Aorta (tissue), 5 donors: ENCODE measurements at regions not wholly inside any gene's neighbourhood (a gene's known extent, or its start where the extent isn't known, plus 50 kb on each side); places are given as distances from the start of the nearest gene placed in this dataset.

ENCODE experiments used
- ATAC-seq: fragments of 200-7000 bp; cut with Tn5 transposase; one replicate; pipeline ENCODE4 v1.9.1; 2022; ENCODE audit warnings: moderate library complexity; ENCODE audit not compliant: low FRiP score
- DNase-seq, 2 donors: peaks; one replicate each; pipeline ENCODE4 v3.0.0-alpha.2; 2020
- H3K27ac ChIP-seq, 2 donors: one replicate each; pipeline ENCODE4 v1.5.1; 2013; ENCODE audit warnings: low read length in 2 of 2, mild to moderate bottlenecking in 2 of 2, moderate library complexity in 2 of 2, control low read depth in 1 of 2, inconsistent platforms in 1 of 2, low read depth in 1 of 2
- H3K27me3 ChIP-seq, 2 donors: one replicate each; pipeline ENCODE4 v1.6.1; 2013; ENCODE audit warnings: control low read depth in 1 of 2, low read length in 1 of 2, mild to moderate bottlenecking in 1 of 2, moderate library complexity in 1 of 2; ENCODE audit not compliant: insufficient read depth in 2 of 2, control insufficient read depth in 1 of 2
- H3K36me3 ChIP-seq, 2 donors: one replicate each; pipeline ENCODE4 v1.6.1; 2013; ENCODE audit warnings: control low read depth in 1 of 2, low read length in 1 of 2, mild to moderate bottlenecking in 1 of 2; ENCODE audit not compliant: insufficient read depth in 2 of 2, control insufficient read depth in 1 of 2
- H3K4me1 ChIP-seq, 2 donors: one replicate each; pipeline ENCODE4 v1.6.1; 2013; ENCODE audit warnings: low read length in 2 of 2, control low read depth in 1 of 2, mild to moderate bottlenecking in 1 of 2, moderate library complexity in 1 of 2; ENCODE audit not compliant: insufficient read depth in 2 of 2, control insufficient read depth in 1 of 2
- H3K4me3 ChIP-seq, 2 donors: one replicate each; pipeline ENCODE4 v1.5.1; 2013; ENCODE audit warnings: low read length in 2 of 2, control low read depth in 1 of 2, mild to moderate bottlenecking in 1 of 2
- H3K9me3 ChIP-seq: one replicate; pipeline ENCODE4 v1.6.1; 2013; ENCODE audit warnings: mild to moderate bottlenecking, low read length; ENCODE audit not compliant: control insufficient read depth
- WGBS, 2 donors: extraction: QIAGEN DNeasy Blood & Tissue Kit; methylation state at CpG; one replicate each; pipeline ENCODE4 v1.1.7; 2013; 5-methylcytosine and 5-hydroxymethylcytosine counted together
- intact Hi-C, 2 donors: fragments of 100-400 bp; cut with DNase I; formaldehyde crosslinking; loops; one replicate each; pipeline versions ENCODE4 v1.14.2 to v1.15.0; 2022
- donor health status: healthy with polysubstance abuse.
- donor health status: Bipolar disorder and iron deficiency.
- donor health status: DM: no; HTN: no; CAD: no.
- donor health status: DM: no; HTN: no; CAD: no.
- donor health status: DM: yes; HTN: yes; CAD: no.

GRCh38 chr2:2914252-2914651, 463.4 kb downstream of the EIPR1 start:
- intact Hi-C loops, result no loop called here
- Histone ChIP-seq H3K27ac (no peak overlapping the region), H3K4me1 (no peaks in the 10 kb centered on the region), H3K4me3 (no peak overlapping the region), H3K36me3 (no peaks in the 10 kb centered on the region), H3K27me3 (no peaks in the 10 kb centered on the region), H3K9me3 (peaks cover 5% of the 10 kb centered on the region)
- ATAC-seq (no peak), DNase-seq (no peak)
- WGBS, 2 donors, result 85 to 86% methylated on average over 8 of the region's 8 CpGs

GRCh38 chr2:2913601-2914120, 464.0 kb downstream of the EIPR1 start:
- Histone ChIP-seq H3K9me3 (peaks cover 5% of the 10 kb centered on the region), H3K4me3 (no peak overlapping the region), H3K27ac (no peak overlapping the region), H3K36me3 (no peaks in the 10 kb centered on the region), H3K4me1 (no peaks in the 10 kb centered on the region), H3K27me3 (no peaks in the 10 kb centered on the region)
- ATAC-seq, result no peak
- 75 to 76% methylated on average over 13 of the region's 13 CpGs for WGBS, 2 donors
- no peak for DNase-seq
- intact Hi-C loops, result no loop called here

GRCh38 chr2:2912731-2913130, 464.9 kb downstream of the EIPR1 start:
- no peak overlapping the region for H3K4me3 ChIP-seq
- peaks cover 4% of the 10 kb centered on the region for H3K9me3 ChIP-seq
- 78 to 79% methylated on average over 10 of the region's 10 CpGs for WGBS, 2 donors
- no peaks in the 10 kb centered on the region for H3K4me1 ChIP-seq
- H3K36me3 ChIP-seq, result no peaks in the 10 kb centered on the region
- no peak for ATAC-seq
- intact Hi-C loops, result no loop called here
- no peaks in the 10 kb centered on the region for H3K27me3 ChIP-seq
- no peak for DNase-seq
- H3K27ac ChIP-seq, result no peak overlapping the region

- 65 to 70% methylated on average over 3 of the region's 3 CpGs for WGBS, 2 donors
- Histone ChIP-seq H3K4me1 (no peaks in the 10 kb centered on the region), H3K9me3 (peaks cover 4% of the 10 kb centered on the region), H3K27me3 (no peaks in the 10 kb centered on the region), H3K4me3 (no peak overlapping the region), H3K36me3 (no peaks in the 10 kb centered on the region), H3K27ac (no peak overlapping the region)
- DNase-seq, result no peak
- intact Hi-C loops, result no loop called here
- ATAC-seq, result no peak
These were observed 465.3 kb downstream of the EIPR1 start for GRCh38 chr2:2912293-2912692.

GRCh38 chr2:2910259-2910658, 467.4 kb downstream of the EIPR1 start:
- H3K9me3 ChIP-seq, result peaks cover 2% of the 10 kb centered on the region
- DNase-seq (no peak), ATAC-seq (no peak)
- intact Hi-C loops, result no loop called here
- no peaks in the 10 kb centered on the region for H3K36me3 ChIP-seq
- H3K4me3 ChIP-seq, result no peak overlapping the region
- WGBS, 2 donors, result 85 to 86% methylated on average over 7 of the region's 7 CpGs
- H3K4me1 ChIP-seq, result no peaks in the 10 kb centered on the region
- no peak overlapping the region for H3K27ac ChIP-seq
- no peaks in the 10 kb centered on the region for H3K27me3 ChIP-seq

GRCh38 chr2:2909086-2910035, 468.3 kb downstream of the EIPR1 start:
- Histone ChIP-seq H3K36me3 (no peaks in the 10 kb centered on the region), H3K4me1 (no peaks in the 10 kb centered on the region), H3K9me3 (peaks cover 2% of the 10 kb centered on the region), H3K27ac (no peak overlapping the region), H3K27me3 (no peaks in the 10 kb centered on the region), H3K4me3 (no peak overlapping the region)
- 82 to 83% methylated on average over 23 of the region's 23 CpGs for WGBS, 2 donors
- ATAC-seq (no peak), DNase-seq (no peak)
- intact Hi-C loops, result no loop called here

GRCh38 chr2:2906091-2906490, 471.5 kb downstream of the EIPR1 start:
- no peak overlapping the region for H3K4me3 ChIP-seq
- ATAC-seq (no peak), DNase-seq (no peak)
- no peaks in the 10 kb centered on the region for H3K9me3 ChIP-seq
- H3K27ac ChIP-seq, result no peak overlapping the region
- no peaks in the 10 kb centered on the region for H3K27me3 ChIP-seq
- no peaks in the 10 kb centered on the region for H3K36me3 ChIP-seq
- 88 to 93% methylated on average over 7 of the region's 7 CpGs for WGBS, 2 donors
- intact Hi-C loops, result no loop called here
- H3K4me1 ChIP-seq, result no peaks in the 10 kb centered on the region

- Histone ChIP-seq H3K4me1 (no peaks in the 10 kb centered on the region), H3K4me3 (no peak overlapping the region)
These were observed 472.8 kb downstream of the EIPR1 start for GRCh38 chr2:2904721-2905350.

More at GRCh38 chr2:2904721-2905350, 472.8 kb downstream of the EIPR1 start:
- intact Hi-C loops, result no loop called here
- no peaks in the 10 kb centered on the region for H3K27me3 ChIP-seq
- ATAC-seq (no peak), DNase-seq (no peak)
- 76% methylated on average over 15 of the region's 16 CpGs for WGBS, 2 donors
- no peak overlapping the region for H3K27ac ChIP-seq
- H3K9me3 ChIP-seq, result no peaks in the 10 kb centered on the region
- H3K36me3 ChIP-seq, result no peaks in the 10 kb centered on the region
